Ishikawa (cell line): ENCODE measurements at regions not wholly inside any gene's neighbourhood (a gene's known extent, or its start where the extent isn't known, plus 50 kb on each side); places are given as distances from the start of the nearest gene placed in this dataset.
A peak's percentile ranks its signal among the peaks of the same experiment; 100 is the strongest.

Experiments
- CEBPB ChIP-seq: IDR thresholded peaks from 2 replicates; pipeline ENCODE4 v1.6.1; 2012
- CREB1 ChIP-seq: IDR thresholded peaks from 2 replicates; pipeline ENCODE4 v1.6.1; 2012; ENCODE audit warnings: low read depth
- EGR1 ChIP-seq: IDR thresholded peaks from 2 replicates; pipeline ENCODE4 v1.6.1; 2012
- EP300 ChIP-seq: IDR thresholded peaks from 2 replicates; pipeline ENCODE4 v1.6.1; 2012; ENCODE audit warnings: borderline replicate concordance
- FOXM1 ChIP-seq: IDR thresholded peaks from 2 replicates; pipeline ENCODE4 v1.6.1; 2012; ENCODE audit warnings: low read depth, borderline replicate concordance
- NFIC ChIP-seq: IDR thresholded peaks from 2 replicates; pipeline ENCODE4 v1.6.1; 2012
- RAD21 ChIP-seq: IDR thresholded peaks from 2 replicates; pipeline ENCODE4 v1.6.1; 2012; ENCODE audit warnings: low read depth
- TAF1 ChIP-seq: IDR thresholded peaks from 2 replicates; pipeline ENCODE4 v1.6.1; 2012; ENCODE audit warnings: low read depth, mild to moderate bottlenecking
- TCF12 ChIP-seq: IDR thresholded peaks from 2 replicates; pipeline ENCODE4 v1.6.1; 2012; ENCODE audit warnings: low read depth
- TEAD4 ChIP-seq: IDR thresholded peaks from 2 replicates; pipeline ENCODE4 v1.6.1; 2012
- YY1 ChIP-seq: IDR thresholded peaks from 2 replicates; pipeline ENCODE4 v1.6.1; 2012; ENCODE audit warnings: low read depth
- ZBTB7A ChIP-seq: IDR thresholded peaks from 2 replicates; pipeline ENCODE4 v1.6.1; 2012; ENCODE audit warnings: low read depth
- TF ChIP-seq, protein P1 (sequence below): IDR thresholded peaks from 2 replicates; pipeline ENCODE4 v1.6.1; 2012
- TF ChIP-seq, protein P2 (sequence below): IDR thresholded peaks from 2 replicates; pipeline ENCODE4 v1.6.1; 2012
- TF ChIP-seq, protein P3 (sequence below): IDR thresholded peaks from 2 replicates; pipeline ENCODE4 v1.6.1; 2012; ENCODE audit warnings: low read depth, mild to moderate bottlenecking

DNA sequence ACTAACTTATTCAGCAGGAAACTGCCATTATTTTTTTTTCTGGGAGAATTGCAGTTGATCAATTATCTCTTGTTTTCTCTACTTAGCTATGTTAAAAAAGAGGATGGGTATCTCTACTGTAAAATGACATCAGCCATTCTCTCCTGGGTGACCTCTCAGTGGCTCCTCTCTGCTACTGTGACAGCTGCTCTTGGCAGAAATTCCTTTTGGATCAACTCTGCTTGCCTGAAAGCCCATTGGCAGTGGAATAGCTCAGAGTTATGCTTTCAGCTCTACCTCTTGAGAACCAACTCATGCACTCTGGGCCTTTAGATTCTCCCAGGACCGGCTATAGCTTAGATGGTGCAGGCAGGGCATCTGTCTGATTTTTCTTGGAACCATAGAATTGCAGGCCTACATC is 99.9 kb upstream of the GAP43 start:
- TF ChIP-seq FOXM1 (no peak), TCF12 (no peak), EGR1 (no peak), ZBTB7A (no peak), EP300 (no peak), YY1 (no peak), TEAD4 (no peak)
- TF ChIP-seq, protein P1, sequence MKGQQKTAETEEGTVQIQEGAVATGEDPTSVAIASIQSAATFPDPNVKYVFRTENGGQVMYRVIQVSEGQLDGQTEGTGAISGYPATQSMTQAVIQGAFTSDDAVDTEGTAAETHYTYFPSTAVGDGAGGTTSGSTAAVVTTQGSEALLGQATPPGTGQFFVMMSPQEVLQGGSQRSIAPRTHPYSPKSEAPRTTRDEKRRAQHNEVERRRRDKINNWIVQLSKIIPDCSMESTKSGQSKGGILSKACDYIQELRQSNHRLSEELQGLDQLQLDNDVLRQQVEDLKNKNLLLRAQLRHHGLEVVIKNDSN = no peak
- TF ChIP-seq, protein P2, sequence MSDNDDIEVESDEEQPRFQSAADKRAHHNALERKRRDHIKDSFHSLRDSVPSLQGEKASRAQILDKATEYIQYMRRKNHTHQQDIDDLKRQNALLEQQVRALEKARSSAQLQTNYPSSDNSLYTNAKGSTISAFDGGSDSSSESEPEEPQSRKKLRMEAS = no peak

DNA sequence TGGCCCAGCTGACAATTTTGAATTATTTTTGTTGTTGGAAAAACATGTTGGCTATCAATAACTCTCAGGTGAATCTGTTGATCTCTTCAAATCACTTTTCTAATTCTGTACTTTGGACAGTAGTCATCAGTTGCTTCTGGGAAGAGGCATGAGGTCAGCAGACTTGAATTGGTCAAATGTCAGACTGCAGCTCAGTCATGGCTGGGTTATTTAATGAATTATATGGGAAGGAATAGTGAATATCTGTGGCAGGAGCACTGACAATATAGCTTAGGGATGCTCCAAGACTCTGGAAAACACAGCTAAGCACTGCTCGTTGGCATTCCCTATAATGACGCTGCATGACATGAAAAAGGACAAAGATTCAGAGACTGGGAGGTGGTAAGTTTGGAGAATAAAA is 98.8 kb upstream of the GAP43 start:
- no peak for TF ChIP-seq RAD21
- TF ChIP-seq EGR1 = no peak
- TF ChIP-seq, protein P3, sequence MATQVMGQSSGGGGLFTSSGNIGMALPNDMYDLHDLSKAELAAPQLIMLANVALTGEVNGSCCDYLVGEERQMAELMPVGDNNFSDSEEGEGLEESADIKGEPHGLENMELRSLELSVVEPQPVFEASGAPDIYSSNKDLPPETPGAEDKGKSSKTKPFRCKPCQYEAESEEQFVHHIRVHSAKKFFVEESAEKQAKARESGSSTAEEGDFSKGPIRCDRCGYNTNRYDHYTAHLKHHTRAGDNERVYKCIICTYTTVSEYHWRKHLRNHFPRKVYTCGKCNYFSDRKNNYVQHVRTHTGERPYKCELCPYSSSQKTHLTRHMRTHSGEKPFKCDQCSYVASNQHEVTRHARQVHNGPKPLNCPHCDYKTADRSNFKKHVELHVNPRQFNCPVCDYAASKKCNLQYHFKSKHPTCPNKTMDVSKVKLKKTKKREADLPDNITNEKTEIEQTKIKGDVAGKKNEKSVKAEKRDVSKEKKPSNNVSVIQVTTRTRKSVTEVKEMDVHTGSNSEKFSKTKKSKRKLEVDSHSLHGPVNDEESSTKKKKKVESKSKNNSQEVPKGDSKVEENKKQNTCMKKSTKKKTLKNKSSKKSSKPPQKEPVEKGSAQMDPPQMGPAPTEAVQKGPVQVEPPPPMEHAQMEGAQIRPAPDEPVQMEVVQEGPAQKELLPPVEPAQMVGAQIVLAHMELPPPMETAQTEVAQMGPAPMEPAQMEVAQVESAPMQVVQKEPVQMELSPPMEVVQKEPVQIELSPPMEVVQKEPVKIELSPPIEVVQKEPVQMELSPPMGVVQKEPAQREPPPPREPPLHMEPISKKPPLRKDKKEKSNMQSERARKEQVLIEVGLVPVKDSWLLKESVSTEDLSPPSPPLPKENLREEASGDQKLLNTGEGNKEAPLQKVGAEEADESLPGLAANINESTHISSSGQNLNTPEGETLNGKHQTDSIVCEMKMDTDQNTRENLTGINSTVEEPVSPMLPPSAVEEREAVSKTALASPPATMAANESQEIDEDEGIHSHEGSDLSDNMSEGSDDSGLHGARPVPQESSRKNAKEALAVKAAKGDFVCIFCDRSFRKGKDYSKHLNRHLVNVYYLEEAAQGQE = no peak
- no peak for TF ChIP-seq ZBTB7A
- no peak for TF ChIP-seq NFIC
- no peak for TF ChIP-seq TEAD4
- no peak for TF ChIP-seq CEBPB
- TF ChIP-seq CREB1 = no peak
- TF ChIP-seq, protein P2 = no peak
- TF ChIP-seq YY1 = no peak
- TF ChIP-seq EP300 = no peak

DNA sequence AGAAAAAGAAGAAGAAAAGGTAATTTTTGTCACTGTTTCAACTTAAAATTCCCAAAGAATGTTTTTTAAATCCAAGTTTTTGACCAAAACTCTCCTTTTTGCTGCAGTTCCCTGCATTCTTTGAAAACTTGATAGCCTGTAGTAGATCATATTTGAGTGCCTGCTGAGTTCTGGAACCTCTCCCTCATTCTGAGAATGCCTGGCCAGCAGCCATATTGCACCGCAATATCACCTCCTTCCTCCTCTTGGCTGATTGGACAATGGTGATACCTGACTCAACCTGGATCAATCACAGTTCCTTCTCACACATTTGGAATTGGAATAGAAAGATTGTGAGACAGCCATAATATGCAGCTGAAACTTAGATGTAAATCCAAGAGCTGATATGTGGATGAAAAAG is 97.6 kb upstream of the GAP43 start:
- TF ChIP-seq TEAD4 (peak; percentile 54; the same call in 1 of the 2 replicates), EGR1 (no peak), NFIC (peak; percentile 78), EP300 (no peak), YY1 (0 out of 2 replicates have a peak, but pooled peaks have one; percentile 44)

DNA sequence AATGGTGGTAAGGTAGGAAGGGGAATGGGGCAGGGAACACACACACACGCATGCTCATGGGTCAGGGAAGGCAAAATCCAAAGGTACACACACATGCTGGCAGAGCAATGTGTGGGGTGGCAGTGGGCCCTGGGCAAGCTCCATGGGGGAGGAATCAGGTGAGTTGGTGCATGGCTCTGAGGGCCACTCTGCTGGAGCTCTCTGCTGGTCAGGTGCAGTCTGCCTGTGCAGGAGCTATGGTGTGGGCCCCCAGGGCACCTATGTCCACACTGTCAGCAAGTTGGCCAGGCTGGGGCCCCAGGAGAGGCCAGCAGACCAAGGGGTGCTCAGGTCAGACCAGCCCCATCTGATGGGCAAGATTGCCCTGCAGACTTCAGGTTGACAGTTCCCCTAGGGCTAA is 90.1 kb upstream of the GAP43 start:
- TF ChIP-seq TCF12 (no peak), YY1 (no peak), CREB1 (no peak), RAD21 (no peak), NFIC (no peak), FOXM1 (no peak), EP300 (no peak), TAF1 (no peak)
- TF ChIP-seq, protein P1 = no peak
- TF ChIP-seq, protein P3 = no peak
- TF ChIP-seq, protein P2 = no peak

DNA sequence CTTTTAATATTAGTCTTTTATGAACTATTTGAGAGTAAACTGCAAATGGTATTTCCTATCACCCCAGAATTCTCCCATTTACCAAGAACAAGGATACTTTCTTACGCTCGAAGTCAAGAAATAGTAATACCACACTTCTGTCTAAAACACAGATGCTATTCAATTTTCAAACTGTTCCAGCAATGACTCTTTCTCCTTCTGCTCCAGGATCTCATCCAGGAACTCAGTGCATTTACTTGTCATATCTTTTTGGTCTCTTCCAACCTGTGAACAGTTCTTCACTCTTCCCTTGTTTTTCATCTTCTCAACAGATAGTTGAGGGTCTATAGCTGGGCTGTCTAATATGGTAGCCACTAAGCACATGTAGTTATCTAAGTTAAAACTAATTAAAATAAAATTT is 87.1 kb upstream of the GAP43 start:
- TF ChIP-seq FOXM1 (no peak), CEBPB (no peak), TEAD4 (no peak), RAD21 (no peak), YY1 (no peak), TAF1 (no peak), EGR1 (no peak), EP300 (no peak), ZBTB7A (no peak), TCF12 (no peak), NFIC (no peak), CREB1 (no peak)
- TF ChIP-seq, protein P3 = no peak
- TF ChIP-seq, protein P2 = no peak
- TF ChIP-seq, protein P1 = no peak
